ENCODE measurements at regions not wholly inside any gene's neighbourhood (a gene's known extent, or its start where the extent isn't known, plus 50 kb on each side); places are given as distances from the start of the nearest gene placed in this dataset.

- no peak for TF ChIP-seq CTCF (IDR thresholded peaks at IDR 0.05)
- no peak for TF ChIP-seq POLR2A (IDR thresholded peaks at IDR 0.05)
Measured at GRCh38 chr1:222284466-222284865, 263.4 kb downstream of the HHIPL2 start.
